ENCODE measurements at regions not wholly inside any gene's neighbourhood (a gene's known extent, or its start where the extent isn't known, plus 50 kb on each side); places are given as distances from the start of the nearest gene placed in this dataset.

- TF ChIP-seq POLR2A (IDR thresholded peaks at IDR 0.05; ENCODE audit: low read length): no peak
- TF ChIP-seq GATA1 (IDR thresholded peaks at IDR 0.05; ENCODE audit: low read depth, low read length): no peak
Observed at GRCh38 chr3:156620260-156620659, 54.1 kb upstream of the TIPARP start.
